ENCODE measurements at regions not wholly inside any gene's neighbourhood (a gene's known extent, or its start where the extent isn't known, plus 50 kb on each side); places are given as distances from the start of the nearest gene placed in this dataset.

DNA sequence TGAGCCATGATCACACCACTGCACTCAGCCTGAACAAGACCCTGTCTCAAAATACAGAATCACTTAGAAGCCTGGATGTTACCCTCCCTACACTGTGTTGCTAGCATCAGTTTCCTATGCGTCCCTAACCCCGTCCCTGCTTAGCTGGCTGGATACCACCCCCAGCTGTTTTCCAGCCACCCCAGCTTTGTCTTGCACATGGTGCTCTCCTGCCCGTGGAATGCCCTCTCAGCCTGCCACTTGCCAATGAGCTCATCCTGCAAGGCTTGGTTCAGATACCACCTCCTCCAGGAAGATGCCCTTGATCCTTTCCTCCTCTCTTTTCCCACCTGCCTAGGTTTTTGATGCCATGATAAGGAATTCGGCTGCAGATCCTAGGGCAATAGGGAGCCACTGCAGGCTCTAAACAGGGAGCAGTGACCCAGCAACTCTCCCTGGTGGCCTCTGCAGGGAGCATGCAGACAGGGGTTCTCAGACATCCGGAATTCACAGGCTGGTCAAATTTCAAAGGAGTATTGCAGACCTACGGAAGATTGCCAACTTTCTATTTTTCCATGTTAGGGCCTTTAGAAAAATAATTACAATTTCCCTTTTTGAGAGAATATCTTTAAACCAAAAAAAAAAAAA lies 52.7 kb upstream of the WNT7B start:
- ChIA-PET POLR2A (no interaction called here), CTCF (interaction anchor here (0.8 to 0.9 kb wide), 2 partner anchors 24 to 87 kb away, joined by 3 to 4 read pairs; no protein-coding TSS in a partner anchor)
- no peak for DNase-seq (ENCODE audit: low read depth)

GRCh38 chr22:46030231-46030880 lies 53.4 kb upstream of the WNT7B start:
- DNase-seq (ENCODE audit: low read depth): no peak

More for the DNA sequence above, 52.7 kb upstream of the WNT7B start:
- H3K27me3 ChIP-seq (ENCODE audit: control insufficient read depth, insufficient read depth, low read length): no peaks in the 10 kb centered on the region
- H3K36me3 ChIP-seq (ENCODE audit: control insufficient read depth, insufficient read depth, low read length): no peaks in the 10 kb centered on the region
- no peak overlapping the region for H3K4me3 ChIP-seq (ENCODE audit: low read depth, low read length)
- no peak for TF ChIP-seq CTCF (IDR thresholded peaks at IDR 0.05; ENCODE audit: insufficient read depth, low read depth, low read length)

GRCh38 chr22:46031066-46031465 lies 54.1 kb upstream of the WNT7B start:
- Histone ChIP-seq H3K4me3 (ENCODE audit: low read depth, low read length) (no peak overlapping the region), H3K27me3 (ENCODE audit: control insufficient read depth, insufficient read depth, low read length) (no peaks in the 10 kb centered on the region), H3K36me3 (ENCODE audit: control insufficient read depth, insufficient read depth, low read length) (no peaks in the 10 kb centered on the region)
- DNase-seq (ENCODE audit: low read depth): no peak
- ChIA-PET CTCF (interaction anchor here (0.6 to 1.7 kb wide), 3 partner anchors 18 to 87 kb away, joined by 3 to 5 read pairs (median 3); no protein-coding TSS in a partner anchor), POLR2A (no interaction called here)
- TF ChIP-seq CTCF (IDR thresholded peaks at IDR 0.05; ENCODE audit: insufficient read depth, low read depth, low read length): no peak

More at GRCh38 chr22:46030231-46030880, 53.4 kb upstream of the WNT7B start:
- POLR2A ChIA-PET: no interaction called here
- no peak overlapping the region for H3K4me3 ChIP-seq (ENCODE audit: low read depth, low read length)
- TF ChIP-seq CTCF (IDR thresholded peaks at IDR 0.05; ENCODE audit: insufficient read depth, low read depth, low read length): no peak
- no peaks in the 10 kb centered on the region for H3K36me3 ChIP-seq (ENCODE audit: control insufficient read depth, insufficient read depth, low read length)
- CTCF ChIA-PET: interaction anchor here (0.6 to 1.7 kb wide), 4 partner anchors 17 to 87 kb away, joined by 3 to 5 read pairs (median 4); no protein-coding TSS in a partner anchor
- no peaks in the 10 kb centered on the region for H3K27me3 ChIP-seq (ENCODE audit: control insufficient read depth, insufficient read depth, low read length)

- Histone ChIP-seq H3K27me3 (ENCODE audit: control insufficient read depth, insufficient read depth, low read length) (no peaks in the 10 kb centered on the region), H3K36me3 (ENCODE audit: control insufficient read depth, insufficient read depth, low read length) (no peaks in the 10 kb centered on the region), H3K4me3 (ENCODE audit: low read depth, low read length) (no peak overlapping the region)
- DNase-seq (ENCODE audit: low read depth): no peak
- ChIA-PET POLR2A (no interaction called here), CTCF (interaction anchor here (0.7 to 1.7 kb wide), 2 partner anchors 25 to 86 kb away, joined by 3 to 5 read pairs; no protein-coding TSS in a partner anchor)
- no peak for TF ChIP-seq CTCF (IDR thresholded peaks at IDR 0.05; ENCODE audit: insufficient read depth, low read depth, low read length)
Observed at GRCh38 chr22:46031557-46031956, 54.6 kb upstream of the WNT7B start.

Data from BJ (cell line).